GM12892 (cell line): ENCODE measurements at regions not wholly inside any gene's neighbourhood (a gene's known extent, or its start where the extent isn't known, plus 50 kb on each side); places are given as distances from the start of the nearest gene placed in this dataset.

ENCODE experiments used
- POLR2A ChIP-seq: IDR thresholded peaks from 2 replicates; pipeline ENCODE4 v1.6.1; 2011; ENCODE audit warnings: low read depth, low read length, control low read depth
- POLR2AphosphoS5 ChIP-seq: IDR thresholded peaks from 2 replicates; pipeline ENCODE4 v1.6.1; 2011; ENCODE audit warnings: low read depth, low read length, control low read depth
- TAF1 ChIP-seq: IDR thresholded peaks from 2 replicates; pipeline ENCODE4 v1.6.1; 2011; ENCODE audit warnings: low read depth, mild to moderate bottlenecking, control low read depth, low read length, borderline replicate concordance

GRCh38 chr2:58557176-58557575 is 316.1 kb upstream of the FANCL start:
- TF ChIP-seq POLR2A (no peak), POLR2AphosphoS5 (no peak), TAF1 (no peak)
